H9 (cell line): ENCODE measurements at regions not wholly inside any gene's neighbourhood (a gene's known extent, or its start where the extent isn't known, plus 50 kb on each side); places are given as distances from the start of the nearest gene placed in this dataset.

Source experiments
- DNase-seq: peaks from one replicate; pipeline ENCODE4 v3.0.0-alpha.2; 2017
- H2AFZ ChIP-seq: one replicate; pipeline ENCODE4 v1.6.1; 2013; ENCODE audit warnings: mild to moderate bottlenecking, low read length, control low read depth, moderate library complexity
- H2AK5ac ChIP-seq: 2 replicates; pipeline ENCODE4 v1.6.1; 2013; ENCODE audit warnings: low read length, control low read depth, mixed read lengths; ENCODE audit not compliant: insufficient read length
- H2BK120ac ChIP-seq: one replicate; pipeline ENCODE4 v1.6.1; 2013; ENCODE audit warnings: low read depth, mild to moderate bottlenecking, low read length, control low read depth, inconsistent platforms; ENCODE audit not compliant: poor library complexity, severe bottlenecking
- H2BK12ac ChIP-seq: 2 replicates; pipeline ENCODE4 v1.6.1; 2013; ENCODE audit warnings: low read length, control low read depth, mixed read lengths, low read depth; ENCODE audit not compliant: insufficient read length
- H2BK15ac ChIP-seq: 2 replicates; pipeline ENCODE4 v1.6.1; 2013; ENCODE audit warnings: low read depth, low read length, control low read depth
- H2BK20ac ChIP-seq: one replicate; pipeline ENCODE4 v1.6.1; 2013; ENCODE audit warnings: low read depth, mild to moderate bottlenecking, low read length, control low read depth, inconsistent platforms; ENCODE audit not compliant: poor library complexity, severe bottlenecking
- H2BK5ac ChIP-seq: 2 replicates; pipeline ENCODE4 v1.6.1; 2013; ENCODE audit warnings: low read length, control low read depth, mixed read lengths; ENCODE audit not compliant: insufficient read length
- H3K14ac ChIP-seq: 2 replicates; pipeline ENCODE4 v1.6.1; 2013; ENCODE audit warnings: low read length, control low read depth; ENCODE audit not compliant: insufficient read depth
- H3K18ac ChIP-seq: 2 replicates; pipeline ENCODE4 v1.6.1; 2013; ENCODE audit warnings: low read depth, mild to moderate bottlenecking, mixed read lengths, low read length, control low read depth; ENCODE audit not compliant: insufficient read length
- H3K23ac ChIP-seq: 2 replicates; pipeline ENCODE4 v1.6.1; 2013; ENCODE audit warnings: low read length, control low read depth, mixed read lengths, low read depth; ENCODE audit not compliant: insufficient read length
- H3K23me2 ChIP-seq: 2 replicates; pipeline ENCODE4 v1.6.1; 2013; ENCODE audit warnings: low read depth, mild to moderate bottlenecking, mixed read lengths, low read length, control low read depth; ENCODE audit not compliant: insufficient read length, poor library complexity, severe bottlenecking
- H3K27ac ChIP-seq: 2 replicates; pipeline ENCODE4 v1.5.1; 2013; ENCODE audit warnings: low read length, control low read depth, mixed read lengths, low read depth; ENCODE audit not compliant: insufficient read length
- H3K27me3 ChIP-seq: 2 replicates; pipeline ENCODE4 v1.6.1; 2013; ENCODE audit warnings: low read length, control low read depth, inconsistent platforms; ENCODE audit not compliant: insufficient read depth
- H3K4ac ChIP-seq: 2 replicates; pipeline ENCODE4 v1.6.1; 2013; ENCODE audit warnings: low read depth, mild to moderate bottlenecking, control low read depth, inconsistent platforms, low read length, moderate library complexity
- H3K4me1 ChIP-seq: 2 replicates; pipeline ENCODE4 v1.6.1; 2013; ENCODE audit warnings: low read length, control low read depth, inconsistent platforms; ENCODE audit not compliant: insufficient read depth
- H3K4me2 ChIP-seq: 2 replicates; pipeline ENCODE4 v1.6.1; 2013; ENCODE audit warnings: low read length, control low read depth, mixed read lengths; ENCODE audit not compliant: insufficient read length, insufficient read depth
- H3K56ac ChIP-seq: 2 replicates; pipeline ENCODE4 v1.6.1; 2013; ENCODE audit warnings: low read depth, mild to moderate bottlenecking, mixed read lengths, low read length, control low read depth; ENCODE audit not compliant: insufficient read length
- H3K79me1 ChIP-seq: 2 replicates; pipeline ENCODE4 v1.6.1; 2013; ENCODE audit warnings: low read depth, mild to moderate bottlenecking, moderate library complexity, low read length, control low read depth, inconsistent platforms; ENCODE audit not compliant: insufficient read depth, poor library complexity, severe bottlenecking
- H3K79me2 ChIP-seq: 2 replicates; pipeline ENCODE4 v1.6.1; 2013; ENCODE audit warnings: low read length, control low read depth, inconsistent platforms; ENCODE audit not compliant: insufficient read depth
- H3K9ac ChIP-seq: 2 replicates; pipeline ENCODE4 v1.6.1; 2013; ENCODE audit warnings: low read length, control low read depth, mixed read lengths; ENCODE audit not compliant: insufficient read length; ENCODE audit errors: extremely low read depth
- H3K9me3 ChIP-seq: one replicate; pipeline ENCODE4 v1.6.1; 2013; ENCODE audit warnings: low read depth, low read length, inconsistent platforms; ENCODE audit not compliant: control insufficient read depth
- H3T11ph ChIP-seq: one replicate; pipeline ENCODE4 v1.6.1; 2013; ENCODE audit warnings: mild to moderate bottlenecking, low read length, control low read depth, inconsistent platforms
- H4K20me1 ChIP-seq: one replicate; pipeline ENCODE4 v1.6.1; 2013; ENCODE audit not compliant: control insufficient read depth, insufficient read length, insufficient read depth
- H4K5ac ChIP-seq: 2 replicates; pipeline ENCODE4 v1.6.1; 2013; ENCODE audit warnings: low read depth, mild to moderate bottlenecking, mixed read lengths, low read length, control low read depth; ENCODE audit not compliant: insufficient read length
- H4K8ac ChIP-seq: replicated peaks from 2 replicates; pipeline ENCODE4 v1.6.1; 2013; ENCODE audit warnings: low read length, control low read depth, mixed read lengths, low read depth; ENCODE audit not compliant: insufficient read length
- H4K91ac ChIP-seq: 2 replicates; pipeline ENCODE4 v1.6.1; 2013; ENCODE audit warnings: low read depth, mild to moderate bottlenecking, moderate library complexity, mixed read lengths, low read length, control low read depth; ENCODE audit not compliant: insufficient read length
- H3K27ac Mint-ChIP-seq, 3 experiments: 2 replicates in 2 of 3; 3 replicates in 1 of 3; pipeline ENCODE4 v1.8.0; 2020 to 2021; ENCODE audit warnings: mixed read lengths in 3 of 3, mild to moderate bottlenecking in 1 of 3, moderate library complexity in 1 of 3
- H3K27me3 Mint-ChIP-seq: 2 replicates; pipeline ENCODE4 v1.8.0; 2021; ENCODE audit warnings: low read depth, mild to moderate bottlenecking, moderate library complexity, mixed read lengths
- H3K36me3 Mint-ChIP-seq, 3 experiments: 2 replicates in 2 of 3; 3 replicates in 1 of 3; pipeline ENCODE4 v1.8.0; 2020 to 2021; ENCODE audit warnings: low read depth in 3 of 3, mixed read lengths in 3 of 3; ENCODE audit not compliant: insufficient read depth in 1 of 3
- H3K4me1 Mint-ChIP-seq, 2 experiments: 2 replicates each; pipeline ENCODE4 v1.8.0; 2020; ENCODE audit warnings: mixed read lengths in 2 of 2
- H3K4me3 Mint-ChIP-seq, 2 experiments: 2 replicates in 1 of 2; 3 replicates in 1 of 2; pipeline ENCODE4 v1.8.0; 2020 to 2021; ENCODE audit warnings: mild to moderate bottlenecking in 2 of 2, mixed read lengths in 2 of 2, moderate library complexity in 1 of 2
- H3K9me3 Mint-ChIP-seq, 2 experiments: 2 replicates in 1 of 2; 3 replicates in 1 of 2; pipeline ENCODE4 v1.8.0; 2020; ENCODE audit warnings: mild to moderate bottlenecking in 2 of 2, mixed read lengths in 2 of 2, moderate library complexity in 1 of 2
- CTCF ChIP-seq: fragments of 200-600 bp; sonication (generic); conservative IDR thresholded peaks from 3 replicates; pipeline ENCODE4 v1.8.0; 2021; ENCODE audit warnings: antibody characterized with exemption, mild to moderate bottlenecking
- WGBS: extraction: QIAGEN DNeasy Blood & Tissue Kit; methylation state at CpG from one replicate; pipeline ENCODE4 v1.1.7; 2013; ENCODE audit warnings: missing lambda C conversion rate, low lambda C conversion rate, mixed read lengths; ENCODE audit not compliant: insufficient read length; ENCODE audit errors: extremely low coverage; 5-methylcytosine and 5-hydroxymethylcytosine counted together

GRCh38 chr1:229769809-229770208, 143.8 kb downstream of the URB2 start:
- H3K79me1 ChIP-seq, result no peaks in the 10 kb centered on the region
- DNase-seq, result no peak
- no peak overlapping the region for H2BK15ac ChIP-seq
- no peak for TF ChIP-seq CTCF
- no peak overlapping the region for H3K4me2 ChIP-seq
- H3K27me3 Mint-ChIP-seq, result peaks cover 2% of the 10 kb centered on the region; the same call in 1 of the 2 replicates
- H2BK12ac ChIP-seq, result no peak overlapping the region
- no peaks in the 10 kb centered on the region for H3K36me3 Mint-ChIP-seq
- H2BK5ac ChIP-seq, result no peak overlapping the region
- H2AK5ac ChIP-seq, result no peak overlapping the region
- H3K4me1 ChIP-seq, result no peaks in the 10 kb centered on the region
- H2BK20ac ChIP-seq, result no peak overlapping the region
- H4K8ac ChIP-seq, result no peak overlapping the region
- no peak overlapping the region for H3K18ac ChIP-seq
- no peaks in the 10 kb centered on the region for H3K4me1 Mint-ChIP-seq
- H3K27me3 ChIP-seq, result no peaks in the 10 kb centered on the region
- H3K9me3 ChIP-seq, result no peaks in the 10 kb centered on the region
- no peaks in the 10 kb centered on the region for H4K20me1 ChIP-seq
- peak overlapping the region in 1 of 3 experiments; percentile 86; a peak in 1 of 7 replicates for H3K27ac Mint-ChIP-seq
- H2AFZ ChIP-seq, result no peak overlapping the region
- WGBS, result no CpG with 5 or more reads among the region's 5 CpGs
- H4K91ac ChIP-seq, result no peak overlapping the region
- no peaks in the 10 kb centered on the region for H3K23me2 ChIP-seq
- no peak overlapping the region for H3T11ph ChIP-seq
- no peak overlapping the region for H3K4me3 Mint-ChIP-seq
- H2BK120ac ChIP-seq, result no peak overlapping the region
- no peak overlapping the region for H3K23ac ChIP-seq
- no peak overlapping the region for H3K27ac ChIP-seq
- H4K5ac ChIP-seq, result no peak overlapping the region
- H3K9me3 Mint-ChIP-seq, result no peaks in the 10 kb centered on the region
- H3K4ac ChIP-seq, result no peak overlapping the region
- H3K79me2 ChIP-seq, result no peaks in the 10 kb centered on the region
- no peak overlapping the region for H3K14ac ChIP-seq
- H3K56ac ChIP-seq, result no peak overlapping the region
- no peak overlapping the region for H3K9ac ChIP-seq
